GM12891 (cell line): ENCODE measurements at regions not wholly inside any gene's neighbourhood (a gene's known extent, or its start where the extent isn't known, plus 50 kb on each side); places are given as distances from the start of the nearest gene placed in this dataset.

Experiments used
- DNase-seq: peaks from one replicate; pipeline ENCODE4 v3.0.0; 2011; ENCODE audit warnings: low spot score; ENCODE audit not compliant: insufficient read length
- FAIRE-seq: peaks from 2 replicates; lab custom pipeline; 2011; peaks lifted over from hg19 to GRCh38; lab: Jason Lieb, UNC
- PAX5 ChIP-seq: IDR thresholded peaks from 2 replicates; pipeline ENCODE4 v1.6.1; 2011; ENCODE audit warnings: low read length, moderate library complexity, mild to moderate bottlenecking; ENCODE audit not compliant: insufficient read depth, severe bottlenecking
- POLR2A ChIP-seq: IDR thresholded peaks from 2 replicates; pipeline ENCODE4 v1.6.1; 2011; ENCODE audit warnings: low read depth, low read length, control low read depth
- POLR2AphosphoS5 ChIP-seq: IDR thresholded peaks from 2 replicates; pipeline ENCODE4 v1.6.1; 2011; ENCODE audit warnings: low read depth, low read length, control low read depth
- POU2F2 ChIP-seq: IDR thresholded peaks from 2 replicates; pipeline ENCODE4 v1.6.1; 2011; ENCODE audit warnings: low read depth, mild to moderate bottlenecking, control low read depth, low read length, moderate library complexity
- SPI1 ChIP-seq: IDR thresholded peaks from 2 replicates; pipeline ENCODE4 v1.6.1; 2011; ENCODE audit warnings: low read depth, low read length, control low read depth
- TAF1 ChIP-seq: IDR thresholded peaks from 2 replicates; pipeline ENCODE4 v1.6.1; 2011; ENCODE audit warnings: low read depth, low read length, control low read depth

- no peak for DNase-seq
- FAIRE-seq: no peak
- TF ChIP-seq POLR2A (no peak), TAF1 (no peak), SPI1 (no peak), POLR2AphosphoS5 (no peak), PAX5 (no peak), POU2F2 (no peak)
Measured at GRCh38 chr16:86632206-86632605, 53.9 kb downstream of the FOXL1 start.

- FAIRE-seq (no peak), DNase-seq (no peak)
- TF ChIP-seq POLR2A (no peak), POLR2AphosphoS5 (no peak), TAF1 (no peak), POU2F2 (no peak), PAX5 (no peak), SPI1 (no peak)
Measured at GRCh38 chr16:86632944-86633343, 54.6 kb downstream of the FOXL1 start.

- FAIRE-seq (no peak), DNase-seq (no peak)
- TF ChIP-seq TAF1 (no peak), SPI1 (no peak), PAX5 (no peak), POLR2AphosphoS5 (no peak), POU2F2 (no peak), POLR2A (no peak)
Measured at GRCh38 chr16:86634292-86634691, 55.9 kb downstream of the FOXL1 start.

- no peak for FAIRE-seq
- DNase-seq: no peak
- TF ChIP-seq TAF1 (no peak), POLR2AphosphoS5 (no peak), POU2F2 (no peak), SPI1 (no peak), PAX5 (no peak), POLR2A (no peak)
Measured at GRCh38 chr16:86635176-86635876, 57.0 kb downstream of the FOXL1 start.

GRCh38 chr16:86635926-86636325 is 57.6 kb downstream of the FOXL1 start:
- no peak for FAIRE-seq
- no peak for TF ChIP-seq SPI1
- no peak for TF ChIP-seq POU2F2
- no peak for TF ChIP-seq TAF1
- TF ChIP-seq POLR2A: no peak
- TF ChIP-seq PAX5: no peak
- no peak for TF ChIP-seq POLR2AphosphoS5
- DNase-seq: no peak

GRCh38 chr16:86637744-86638143 is 59.4 kb downstream of the FOXL1 start:
- FAIRE-seq (no peak), DNase-seq (no peak)

GRCh38 chr16:86638642-86639041 is 60.3 kb downstream of the FOXL1 start:
- TF ChIP-seq POU2F2: no peak
- no peak for TF ChIP-seq SPI1
- no peak for TF ChIP-seq POLR2AphosphoS5
- TF ChIP-seq PAX5: no peak
- TF ChIP-seq TAF1: no peak
- TF ChIP-seq POLR2A: no peak
- no peak for FAIRE-seq

More at GRCh38 chr16:86637744-86638143, 59.4 kb downstream of the FOXL1 start:
- no peak for TF ChIP-seq POLR2A
- TF ChIP-seq POLR2AphosphoS5: no peak
- TF ChIP-seq PAX5: no peak
- no peak for TF ChIP-seq TAF1
- TF ChIP-seq SPI1: no peak
- no peak for TF ChIP-seq POU2F2

GRCh38 chr16:86639354-86639753 is 61.0 kb downstream of the FOXL1 start:
- TF ChIP-seq POLR2AphosphoS5 (no peak), PAX5 (no peak), TAF1 (no peak), SPI1 (no peak), POLR2A (no peak)
- FAIRE-seq: no peak
- DNase-seq: no peak

More at GRCh38 chr16:86638642-86639041, 60.3 kb downstream of the FOXL1 start:
- DNase-seq: no peak

- DNase-seq: no peak
- no peak for FAIRE-seq
- TF ChIP-seq SPI1 (no peak), POLR2A (no peak), POU2F2 (no peak), POLR2AphosphoS5 (no peak), PAX5 (no peak), TAF1 (no peak)
Measured at GRCh38 chr16:86640265-86640843, 62.0 kb downstream of the FOXL1 start.

- no peak for DNase-seq
- no peak for FAIRE-seq
- TF ChIP-seq POU2F2 (no peak), TAF1 (no peak), PAX5 (no peak), POLR2AphosphoS5 (no peak), POLR2A (no peak), SPI1 (no peak)
Measured at GRCh38 chr16:86642087-86642486, 63.7 kb downstream of the FOXL1 start.

GRCh38 chr16:86643671-86644070 is 65.3 kb downstream of the FOXL1 start:
- DNase-seq: no peak
- no peak for FAIRE-seq

More at GRCh38 chr16:86643671-86644070, 65.3 kb downstream of the FOXL1 start:
- TF ChIP-seq PAX5: no peak
- TF ChIP-seq POU2F2: no peak
- TF ChIP-seq POLR2A: no peak
- no peak for TF ChIP-seq TAF1
- TF ChIP-seq SPI1: no peak
- TF ChIP-seq POLR2AphosphoS5: no peak
